Esophagus muscularis mucosa (tissue), 4 donors: ENCODE measurements at regions not wholly inside any gene's neighbourhood (a gene's known extent, or its start where the extent isn't known, plus 50 kb on each side); places are given as distances from the start of the nearest gene placed in this dataset.

Source experiments
- DNase-seq: peaks from one replicate; pipeline ENCODE4 v3.0.0-alpha.2; 2017; ENCODE audit errors: extremely low spot score
- H3K27ac ChIP-seq, 4 donors: fragments of 200-600 bp; sonication (generic); replicated peaks in 1 of 4; 1 replicate in 3 of 4; 2 replicates in 1 of 4; pipeline ENCODE4 v1.5.1; 2016 to 2019; ENCODE audit warnings: mild to moderate bottlenecking in 1 of 4
- H3K27me3 ChIP-seq, 4 donors: fragments of 200-600 bp; sonication (generic); one replicate each; pipeline versions ENCODE4 v1.5.1 to v1.6.0; 2016 to 2019
- H3K36me3 ChIP-seq, 4 donors: fragments of 200-600 bp; sonication (generic); one replicate each; pipeline ENCODE4 v1.5.1; 2016 to 2019
- H3K4me1 ChIP-seq, 4 donors: fragments of 200-600 bp; sonication (generic); one replicate each; pipeline ENCODE4 v1.5.1; 2016 to 2019
- H3K4me3 ChIP-seq, 4 donors: fragments of 200-600 bp; sonication (generic); 1 replicate in 2 of 4; 2 replicates in 2 of 4; pipeline ENCODE4 v1.5.1; 2016 to 2019; ENCODE audit warnings: mild to moderate bottlenecking in 4 of 4, moderate library complexity in 1 of 4
- H3K9me3 ChIP-seq, 4 donors: fragments of 200-600 bp; sonication (generic); 1 replicate in 3 of 4; 2 replicates in 1 of 4; pipeline ENCODE4 v1.5.1; 2016 to 2019
- CTCF ChIP-seq, 3 experiments: fragments of 200-600 bp in 2 of 3; fragments of 450-650 bp in 1 of 3; sonication (generic) in 2 of 3; IDR thresholded peaks; one replicate each; pipeline ENCODE4 v1.5.1; 2017 to 2019; ENCODE audit warnings: antibody characterized with exemption in 3 of 3, mild to moderate bottlenecking in 2 of 3, moderate library complexity in 1 of 3
- EP300 ChIP-seq: sonication (generic); formaldehyde crosslinking; IDR thresholded peaks from one replicate; pipeline ENCODE4 v1.6.1; 2017; ENCODE audit warnings: antibody characterized with exemption
- POLR2A ChIP-seq: fragments of 450-650 bp; IDR thresholded peaks from one replicate; pipeline ENCODE4 v1.6.1; 2017; ENCODE audit warnings: antibody characterized with exemption, moderate library complexity, mild to moderate bottlenecking, low read depth
- POLR2AphosphoS5 ChIP-seq, 2 donors: sonication (generic); formaldehyde crosslinking; IDR thresholded peaks; one replicate each; pipeline ENCODE4 v1.6.1; 2017; ENCODE audit warnings: antibody characterized with exemption in 2 of 2
- WGBS: methylation state at CpG from one replicate; pipeline ENCODE4 v1.1.5; 2018; 5-methylcytosine and 5-hydroxymethylcytosine counted together
- intact Hi-C: fragments of 100-400 bp; cut with DNase I; formaldehyde crosslinking; loops from one replicate; pipeline ENCODE4 v1.15.1; 2023

- no peak overlapping the region for H3K4me3 ChIP-seq
- no peak for DNase-seq
- H3K4me1 ChIP-seq: no peaks in the 10 kb centered on the region
- intact Hi-C loops: no loop called here
- H3K9me3 ChIP-seq: no peaks in the 10 kb centered on the region
- H3K27ac ChIP-seq: no peak overlapping the region
- no peaks in the 10 kb centered on the region for H3K36me3 ChIP-seq
- no peaks in the 10 kb centered on the region for H3K27me3 ChIP-seq
- TF ChIP-seq POLR2AphosphoS5 (IDR thresholded peaks at IDR 0.05): no peak
- no peak for TF ChIP-seq EP300
- TF ChIP-seq CTCF (IDR thresholded peaks at IDR 0.05): no peak
- no peak for TF ChIP-seq POLR2A
Measured at GRCh38 chr3:124210899-124211298, 219.0 kb upstream of the ROPN1 start.

GRCh38 chr3:124213641-124214040 lies 221.7 kb upstream of the ROPN1 start:
- H3K27ac ChIP-seq: no peak overlapping the region

DNA sequence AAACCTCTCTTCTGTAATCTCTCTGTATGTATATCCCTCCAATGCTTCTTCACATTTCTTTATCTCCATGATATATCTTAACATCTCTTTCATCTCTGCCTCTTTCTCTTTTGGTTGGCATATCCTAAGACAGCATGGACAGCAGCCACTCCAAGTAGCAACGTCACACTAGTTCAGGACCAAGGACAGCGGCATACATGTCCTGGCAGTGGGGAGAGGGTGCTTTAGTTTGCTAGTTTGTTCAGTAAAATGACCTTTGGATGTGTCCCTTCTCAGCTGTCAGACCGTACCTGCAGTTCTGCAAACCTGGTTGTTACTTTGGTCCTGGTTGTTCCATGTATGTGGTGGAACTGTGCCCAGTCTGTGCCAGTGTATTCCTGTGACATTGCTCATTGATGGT lies 225.6 kb upstream of the ROPN1 start:
- WGBS: 37% methylated on average over 3 of the region's 3 CpGs
- intact Hi-C loops: no loop called here
- Histone ChIP-seq H3K27me3 (no peaks in the 10 kb centered on the region), H3K27ac (no peak overlapping the region), H3K4me1 (no peaks in the 10 kb centered on the region), H3K36me3 (no peaks in the 10 kb centered on the region), H3K4me3 (no peak overlapping the region), H3K9me3 (no peaks in the 10 kb centered on the region)
- DNase-seq: no peak
- TF ChIP-seq CTCF (IDR thresholded peaks at IDR 0.05) (no peak), EP300 (no peak), POLR2A (no peak), POLR2AphosphoS5 (IDR thresholded peaks at IDR 0.05) (no peak)

More at GRCh38 chr3:124213641-124214040, 221.7 kb upstream of the ROPN1 start:
- Histone ChIP-seq H3K9me3 (no peaks in the 10 kb centered on the region), H3K4me1 (no peaks in the 10 kb centered on the region), H3K27me3 (no peaks in the 10 kb centered on the region), H3K4me3 (no peak overlapping the region), H3K36me3 (no peaks in the 10 kb centered on the region)
- TF ChIP-seq POLR2A: no peak
- DNase-seq: no peak
- intact Hi-C loops: no loop called here

DNA sequence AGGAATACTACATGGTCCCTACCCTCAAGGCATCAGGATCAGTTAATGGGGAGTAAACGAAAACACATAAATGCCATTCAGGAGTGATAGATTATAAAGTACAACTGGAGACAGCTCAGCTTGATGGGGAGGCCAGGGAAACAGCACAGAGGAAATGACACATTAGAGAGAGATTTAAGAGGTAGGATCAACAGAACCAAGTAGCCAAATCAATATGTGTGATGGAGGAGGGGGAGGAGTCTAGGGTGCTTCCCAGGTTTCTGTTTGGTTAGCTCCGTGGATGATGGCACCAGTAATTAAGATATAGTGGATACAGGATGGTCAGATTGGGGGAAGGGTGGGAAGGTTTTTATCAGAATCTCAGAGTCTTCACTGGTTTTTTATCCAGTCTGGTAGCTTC lies 229.5 kb upstream of the ROPN1 start:
- 67% methylated on average over 2 of the region's 2 CpGs for WGBS
- intact Hi-C loops: no loop called here
- Histone ChIP-seq H3K4me1 (no peaks in the 10 kb centered on the region), H3K27ac (no peak overlapping the region), H3K27me3 (no peaks in the 10 kb centered on the region), H3K9me3 (no peaks in the 10 kb centered on the region), H3K4me3 (no peak overlapping the region), H3K36me3 (no peaks in the 10 kb centered on the region)
- peak; percentile 29 for DNase-seq
- TF ChIP-seq POLR2A: no peak
- TF ChIP-seq CTCF (IDR thresholded peaks at IDR 0.05): no peak
- TF ChIP-seq EP300: no peak
- no peak for TF ChIP-seq POLR2AphosphoS5 (IDR thresholded peaks at IDR 0.05)

DNA sequence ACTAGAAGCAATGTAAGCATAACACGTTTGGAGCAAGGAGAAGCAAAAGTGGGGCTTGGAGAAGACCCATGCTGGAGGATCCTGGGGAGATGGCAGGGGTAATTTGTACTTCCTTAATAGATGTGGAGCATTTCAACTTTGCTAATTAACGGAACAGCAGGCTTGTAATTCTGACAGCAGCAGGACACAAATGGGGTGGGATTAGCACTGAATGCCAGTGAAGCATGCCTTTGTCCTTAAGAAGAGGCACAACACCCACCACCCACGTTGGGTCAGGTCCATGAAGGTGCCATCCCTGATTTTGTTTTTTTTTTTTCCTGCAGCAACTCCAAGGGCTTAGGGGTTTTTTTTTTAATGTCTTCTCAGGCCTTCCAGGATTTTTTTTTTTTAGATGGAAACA lies 231.9 kb upstream of the ROPN1 start:
- intact Hi-C loops: no loop called here
- Histone ChIP-seq H3K9me3 (peaks cover 0 to 6% (median 0%) of the 10 kb centered on the region in 4 donors), H3K36me3 (no peaks in the 10 kb centered on the region), H3K27ac (no peak overlapping the region), H3K27me3 (no peaks in the 10 kb centered on the region), H3K4me1 (no peaks in the 10 kb centered on the region), H3K4me3 (no peak overlapping the region)
- no peak for DNase-seq
- 71% methylated on average over 3 of the region's 3 CpGs for WGBS
- TF ChIP-seq EP300 (no peak), POLR2AphosphoS5 (IDR thresholded peaks at IDR 0.05) (no peak)

DNA sequence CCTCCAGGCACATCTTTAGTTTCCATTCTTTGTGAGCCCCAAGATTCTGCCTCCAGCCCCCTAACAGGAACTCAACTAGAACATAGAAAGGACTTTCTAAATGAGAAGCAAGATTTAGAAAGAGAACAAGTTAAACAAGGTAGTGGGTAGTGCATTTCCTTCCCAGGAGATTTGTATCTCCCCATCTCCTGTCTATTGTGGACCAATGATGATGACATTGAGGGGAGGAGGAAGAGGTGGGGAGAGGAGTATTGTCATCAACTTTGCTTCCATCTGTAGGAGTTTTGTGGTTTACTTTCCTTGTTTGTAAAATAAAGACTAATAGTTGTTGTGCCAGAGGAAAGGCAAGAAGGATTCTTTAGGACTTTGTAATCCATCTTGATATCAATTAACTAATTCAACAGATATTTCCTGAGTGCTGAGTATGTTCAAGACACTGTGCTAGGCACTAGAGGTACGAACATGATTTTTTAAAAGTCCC lies 235.3 kb upstream of the ROPN1 start:
- Histone ChIP-seq H3K9me3 (peaks cover 0 to 6% (median 0%) of the 10 kb centered on the region in 4 donors), H3K4me1 (no peaks in the 10 kb centered on the region), H3K27ac (no peak overlapping the region), H3K36me3 (no peaks in the 10 kb centered on the region), H3K27me3 (no peaks in the 10 kb centered on the region), H3K4me3 (no peak overlapping the region)
- peak; percentile 2 for DNase-seq
- no peak for TF ChIP-seq POLR2A
- no peak for TF ChIP-seq POLR2AphosphoS5 (IDR thresholded peaks at IDR 0.05)
- TF ChIP-seq CTCF (IDR thresholded peaks at IDR 0.05): no peak
- TF ChIP-seq EP300: no peak
- intact Hi-C loops: no loop called here
- 96% methylated on average over 1 of the region's 1 CpG for WGBS
